Duodenal mucosa (tissue), 2 donors: ENCODE measurements at regions not wholly inside any gene's neighbourhood (a gene's known extent, or its start where the extent isn't known, plus 50 kb on each side); places are given as distances from the start of the nearest gene placed in this dataset.

ENCODE experiments used
- H3K27ac ChIP-seq: one replicate; pipeline ENCODE4 v1.7.0; 2013; ENCODE audit warnings: low read depth, low read length
- H3K27me3 ChIP-seq, 2 donors: one replicate each; pipeline ENCODE4 v1.7.0; 2013; ENCODE audit warnings: low read length in 2 of 2, control low read depth in 1 of 2; ENCODE audit not compliant: insufficient read depth in 2 of 2, control insufficient read depth in 1 of 2
- H3K36me3 ChIP-seq, 2 donors: one replicate each; pipeline ENCODE4 v1.7.0; 2013; ENCODE audit warnings: low read length in 2 of 2, control low read depth in 1 of 2; ENCODE audit not compliant: insufficient read depth in 2 of 2, control insufficient read depth in 1 of 2
- H3K4me1 ChIP-seq, 2 donors: one replicate each; pipeline ENCODE4 v1.7.0; 2013; ENCODE audit warnings: low read length in 2 of 2, control low read depth in 1 of 2; ENCODE audit not compliant: insufficient read depth in 2 of 2, control insufficient read depth in 1 of 2
- H3K4me3 ChIP-seq, 2 donors: one replicate each; pipeline ENCODE4 v1.7.0; 2013; ENCODE audit warnings: low read length in 2 of 2, low read depth in 1 of 2
- H3K9ac ChIP-seq, 2 donors: one replicate each; pipeline ENCODE4 v1.7.0; 2013; ENCODE audit warnings: low read length in 2 of 2, low read depth in 1 of 2
- H3K9me3 ChIP-seq, 2 donors: one replicate each; pipeline ENCODE4 v1.7.0; 2013; ENCODE audit warnings: low read length in 2 of 2, control low read depth in 1 of 2; ENCODE audit not compliant: control insufficient read depth in 1 of 2

DNA sequence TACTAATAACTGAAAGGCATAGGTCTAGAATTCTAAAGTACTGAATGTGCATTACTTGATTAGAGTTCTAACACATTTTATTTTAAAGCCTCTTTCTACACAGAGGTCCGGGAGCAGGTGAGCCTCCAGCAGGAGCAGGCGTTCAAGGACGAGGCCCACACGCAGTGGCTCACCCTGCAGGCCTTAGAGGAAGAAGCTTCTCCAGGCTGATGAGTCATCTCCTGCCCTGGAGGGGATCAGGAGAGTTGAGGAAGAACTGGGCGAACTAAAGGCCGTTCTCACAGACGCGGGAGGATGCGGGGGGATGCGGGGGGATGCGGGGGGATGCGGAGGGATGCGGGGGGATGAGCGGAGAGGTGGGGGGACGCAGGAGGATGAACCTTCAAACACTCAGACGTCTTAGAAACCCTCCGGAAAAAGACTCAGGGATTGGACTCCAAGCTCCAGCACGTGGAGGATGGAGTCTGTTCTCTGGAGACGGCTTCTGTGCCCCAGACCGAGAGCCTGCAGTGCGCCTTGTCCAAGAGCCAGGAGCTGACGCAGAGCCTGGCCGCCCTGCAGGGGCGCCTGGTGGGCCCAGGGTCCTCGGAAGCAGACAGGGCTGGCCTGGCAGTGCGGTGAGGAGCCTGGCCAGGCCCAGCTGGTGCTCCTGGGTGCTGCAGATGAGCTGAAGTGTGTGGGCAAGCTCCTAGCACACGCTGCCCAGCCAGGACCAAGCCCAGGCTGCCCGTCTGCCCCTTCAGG is 433.7 kb upstream of the TPK1 start:
- H3K9me3 ChIP-seq: peaks cover 9 to 11% of the 10 kb centered on the region in 2 donors
- H3K27ac ChIP-seq: no peak overlapping the region
- no peaks in the 10 kb centered on the region for H3K27me3 ChIP-seq

DNA sequence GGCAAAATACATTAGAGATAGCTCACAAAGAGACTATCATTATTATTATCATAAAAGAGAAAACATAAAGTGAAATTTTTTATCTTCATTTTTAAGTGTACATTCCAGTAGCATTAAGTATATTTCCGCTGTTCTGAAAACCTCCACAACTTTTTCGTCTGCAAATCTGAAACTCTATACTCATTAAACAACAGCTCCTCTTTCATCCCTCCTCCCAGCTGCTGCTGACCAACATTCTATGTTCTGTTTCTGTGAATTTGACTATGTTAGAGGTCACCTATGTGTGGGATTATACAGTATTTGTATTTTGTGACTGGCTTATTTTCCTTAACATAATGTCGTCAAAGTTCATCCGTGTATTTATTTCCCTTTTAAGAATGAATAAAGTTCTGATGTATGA is 429.3 kb upstream of the TPK1 start:
- Histone ChIP-seq H3K4me1 (no peaks in the 10 kb centered on the region), H3K9me3 (peaks cover 8 to 9% of the 10 kb centered on the region in 2 donors), H3K4me3 (no peak overlapping the region), H3K9ac (no peak overlapping the region), H3K27me3 (no peaks in the 10 kb centered on the region), H3K36me3 (no peaks in the 10 kb centered on the region), H3K27ac (no peak overlapping the region)

More for the DNA sequence above, 433.7 kb upstream of the TPK1 start:
- no peaks in the 10 kb centered on the region for H3K4me1 ChIP-seq
- no peak overlapping the region for H3K4me3 ChIP-seq
- H3K36me3 ChIP-seq: no peaks in the 10 kb centered on the region
- no peak overlapping the region for H3K9ac ChIP-seq

DNA sequence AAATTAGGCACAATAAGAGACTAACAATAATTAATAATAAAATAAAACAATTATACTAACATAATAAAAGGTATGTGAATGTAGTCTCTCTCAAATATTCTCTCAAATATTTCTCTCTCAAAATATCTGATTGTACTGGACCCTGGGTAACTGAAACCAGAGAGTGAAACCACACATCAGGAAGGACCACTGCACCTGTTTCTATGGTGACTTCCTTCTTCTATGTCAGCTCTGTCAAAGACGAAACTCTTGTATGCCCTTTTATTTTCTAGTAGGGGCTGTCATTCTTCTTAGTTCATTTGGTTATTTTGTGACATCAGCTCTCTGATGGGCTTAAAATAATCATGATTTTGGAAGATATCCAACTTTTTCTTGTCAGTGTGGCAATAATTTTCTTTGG is 428.0 kb upstream of the TPK1 start:
- no peaks in the 10 kb centered on the region for H3K4me1 ChIP-seq
- H3K9me3 ChIP-seq: peaks cover 6 to 9% of the 10 kb centered on the region in 2 donors
- no peak overlapping the region for H3K27ac ChIP-seq
- no peak overlapping the region for H3K4me3 ChIP-seq
- H3K27me3 ChIP-seq: no peaks in the 10 kb centered on the region
- no peaks in the 10 kb centered on the region for H3K36me3 ChIP-seq
- no peak overlapping the region for H3K9ac ChIP-seq

DNA sequence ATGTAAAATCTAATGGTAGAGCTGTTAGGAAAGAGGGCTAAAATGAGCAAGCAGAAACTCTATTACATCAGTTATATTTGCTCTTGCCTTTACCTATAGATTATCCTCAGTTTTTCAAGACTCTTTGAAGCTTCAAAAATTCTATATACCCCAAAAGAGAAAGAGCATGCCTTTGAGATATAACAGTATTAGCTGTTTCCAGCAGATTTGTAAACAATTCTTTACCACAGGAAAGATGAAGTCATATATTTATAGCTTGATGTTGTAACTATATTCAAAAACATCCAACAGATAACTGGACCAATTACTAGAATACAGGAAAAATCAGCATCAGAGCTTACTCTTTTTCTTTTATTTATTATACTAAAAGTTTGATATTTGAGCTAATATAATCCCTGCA is 416.2 kb upstream of the TPK1 start:
- Histone ChIP-seq H3K9ac (no peak overlapping the region), H3K4me3 (no peak overlapping the region), H3K4me1 (no peaks in the 10 kb centered on the region), H3K9me3 (peaks cover 5 to 9% of the 10 kb centered on the region in 2 donors), H3K27me3 (no peaks in the 10 kb centered on the region), H3K27ac (no peak overlapping the region), H3K36me3 (no peaks in the 10 kb centered on the region)

DNA sequence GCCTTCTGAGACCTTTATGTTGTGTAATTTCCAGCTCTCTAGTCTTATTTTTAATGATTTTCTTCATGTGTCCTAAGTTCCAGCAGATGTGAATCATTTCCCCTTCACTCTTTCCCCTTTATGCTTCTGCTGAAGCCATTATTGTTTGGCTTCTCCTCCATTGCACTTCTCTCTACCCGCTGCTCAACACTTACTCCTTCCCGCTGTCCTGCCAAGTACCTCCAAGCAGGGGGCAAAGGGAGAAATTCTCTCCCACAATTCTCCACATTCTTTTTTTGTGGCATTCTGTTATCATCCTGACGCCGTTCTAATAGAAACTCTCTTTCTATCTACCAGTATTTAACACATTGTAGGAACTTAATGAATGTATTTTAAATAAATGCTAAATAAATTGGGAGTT is 388.9 kb upstream of the TPK1 start:
- Histone ChIP-seq H3K27me3 (no peaks in the 10 kb centered on the region), H3K4me3 (no peak overlapping the region), H3K36me3 (no peaks in the 10 kb centered on the region), H3K4me1 (no peaks in the 10 kb centered on the region), H3K9me3 (peaks cover 0 to 4% of the 10 kb centered on the region in 2 donors), H3K9ac (no peak overlapping the region), H3K27ac (no peak overlapping the region)

DNA sequence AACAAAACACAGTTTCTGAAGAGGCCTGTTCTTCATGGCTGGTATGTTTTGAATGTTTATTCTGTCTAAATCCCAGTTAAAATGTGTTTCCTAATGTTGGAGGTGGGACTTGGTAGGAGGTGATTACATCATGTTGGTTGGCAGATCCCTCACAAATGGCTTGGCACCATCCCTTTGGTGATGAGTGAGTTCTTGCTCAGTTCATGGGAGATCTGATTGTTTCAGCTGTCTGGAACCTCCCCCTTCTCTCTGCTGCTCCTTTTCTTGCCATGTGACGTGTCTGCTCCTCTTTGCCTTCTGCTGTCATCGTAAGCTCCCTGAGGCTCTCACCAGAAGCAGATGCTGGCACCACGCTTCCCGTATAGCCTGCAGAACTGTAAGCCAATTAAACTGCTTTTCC is 383.6 kb upstream of the TPK1 start:
- no peaks in the 10 kb centered on the region for H3K4me1 ChIP-seq
- H3K9ac ChIP-seq: no peak overlapping the region
- no peaks in the 10 kb centered on the region for H3K36me3 ChIP-seq
- peaks cover 0 to 6% of the 10 kb centered on the region in 2 donors for H3K9me3 ChIP-seq
- H3K27ac ChIP-seq: no peak overlapping the region
- no peaks in the 10 kb centered on the region for H3K27me3 ChIP-seq
- no peak overlapping the region for H3K4me3 ChIP-seq

DNA sequence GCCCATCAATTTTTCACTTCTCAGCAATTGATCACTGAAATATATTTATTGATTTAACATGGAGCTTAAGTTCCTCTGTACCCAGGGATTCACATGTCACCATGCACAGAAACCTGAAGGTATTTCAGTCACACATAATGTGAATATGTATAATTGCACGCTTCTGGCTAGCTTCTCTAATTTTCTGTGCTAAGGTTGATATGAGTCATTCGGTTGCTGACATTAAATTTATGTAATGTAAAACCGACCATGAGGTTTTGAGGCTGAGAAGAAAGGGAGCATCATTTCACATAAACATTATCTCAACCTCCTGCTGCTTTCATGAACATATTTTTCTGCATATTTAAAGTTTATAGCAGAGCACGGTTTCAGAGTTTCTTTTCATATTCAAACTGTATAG is 381.0 kb upstream of the TPK1 start:
- Histone ChIP-seq H3K27me3 (no peaks in the 10 kb centered on the region), H3K36me3 (no peaks in the 10 kb centered on the region), H3K4me3 (no peak overlapping the region)

DNA sequence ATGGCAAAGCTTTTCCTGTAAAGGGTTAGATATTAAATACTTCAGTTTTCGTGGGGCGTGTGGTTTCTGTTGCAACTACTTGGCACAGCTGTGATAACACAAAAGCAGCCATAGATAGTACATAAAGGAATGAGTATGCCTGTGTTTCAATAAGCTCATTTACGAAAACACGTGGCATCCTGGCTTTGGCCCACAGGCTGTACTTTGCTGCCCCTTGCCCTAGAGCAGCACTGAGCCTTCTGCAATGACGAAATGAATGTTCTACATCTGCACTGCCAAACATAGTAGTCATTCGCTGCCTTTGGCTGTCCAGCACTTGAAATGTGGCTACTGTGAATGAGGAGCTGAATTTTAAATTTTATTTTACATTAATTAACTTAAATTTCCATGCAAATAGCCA is 376.2 kb upstream of the TPK1 start:
- Histone ChIP-seq H3K27ac (no peak overlapping the region), H3K36me3 (no peaks in the 10 kb centered on the region), H3K4me3 (no peak overlapping the region), H3K27me3 (no peaks in the 10 kb centered on the region), H3K9me3 (peaks cover 0 to 2% of the 10 kb centered on the region in 2 donors), H3K4me1 (no peaks in the 10 kb centered on the region), H3K9ac (no peak overlapping the region)

More for the DNA sequence above, 381.0 kb upstream of the TPK1 start:
- Histone ChIP-seq H3K27ac (no peak overlapping the region), H3K9ac (no peak overlapping the region), H3K9me3 (peaks cover 0 to 6% of the 10 kb centered on the region in 2 donors), H3K4me1 (no peaks in the 10 kb centered on the region)

DNA sequence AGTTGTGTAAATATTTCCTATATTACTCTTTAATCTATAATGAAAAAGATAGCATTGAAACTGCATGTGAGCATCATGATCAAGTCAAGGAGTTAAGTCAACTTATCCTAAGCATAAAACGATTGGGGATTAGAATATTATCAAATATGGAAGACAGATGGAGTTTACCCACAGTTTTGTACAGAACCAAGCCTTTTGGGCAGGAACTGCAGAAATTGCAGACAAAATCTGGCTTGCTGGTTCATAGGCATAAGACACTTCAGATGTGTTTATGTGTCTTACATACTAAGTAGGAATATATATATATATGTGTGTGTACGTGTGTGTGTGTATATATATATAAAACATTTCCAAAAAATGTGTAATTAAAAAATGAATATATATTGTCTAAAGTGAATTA is 375.4 kb upstream of the TPK1 start:
- H3K36me3 ChIP-seq: no peaks in the 10 kb centered on the region
- no peak overlapping the region for H3K4me3 ChIP-seq
- no peak overlapping the region for H3K27ac ChIP-seq
- H3K9me3 ChIP-seq: peaks cover 0 to 2% of the 10 kb centered on the region in 2 donors
- no peaks in the 10 kb centered on the region for H3K27me3 ChIP-seq
- H3K9ac ChIP-seq: no peak overlapping the region
- H3K4me1 ChIP-seq: no peaks in the 10 kb centered on the region

DNA sequence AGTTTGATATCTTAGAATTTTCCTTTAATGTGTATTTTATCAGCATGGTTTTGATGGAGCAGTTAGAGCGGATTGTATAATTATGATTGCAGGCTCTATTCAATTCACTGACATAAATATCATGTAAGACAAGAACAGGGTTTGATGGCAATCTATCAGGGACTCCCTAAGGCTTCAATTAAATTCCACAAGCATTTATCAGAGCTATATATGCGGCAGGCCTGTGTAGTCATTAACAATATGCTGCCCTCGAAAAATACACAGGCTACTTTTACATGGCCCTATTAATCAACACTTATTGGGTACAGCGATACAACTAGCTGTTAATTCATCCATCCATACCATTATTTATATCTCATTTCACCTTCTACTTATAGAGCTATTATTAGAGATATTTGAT is 358.1 kb upstream of the TPK1 start:
- no peaks in the 10 kb centered on the region for H3K36me3 ChIP-seq
- H3K4me1 ChIP-seq: no peaks in the 10 kb centered on the region
- H3K27ac ChIP-seq: no peak overlapping the region
- no peak overlapping the region for H3K9ac ChIP-seq
- no peaks in the 10 kb centered on the region for H3K9me3 ChIP-seq
- no peak overlapping the region for H3K4me3 ChIP-seq
- H3K27me3 ChIP-seq: no peaks in the 10 kb centered on the region
